DOHH2 (cell line): ENCODE measurements at regions not wholly inside any gene's neighbourhood (a gene's known extent, or its start where the extent isn't known, plus 50 kb on each side); places are given as distances from the start of the nearest gene placed in this dataset.

Experiments used
- H3F3A ChIP-seq: fragments of 200-600 bp; sonication (generic), shearing (Covaris generic); 2 replicates; pipeline ENCODE4 v1.6.0; 2016; ENCODE audit warnings: antibody characterized with exemption, mild to moderate bottlenecking; ENCODE audit not compliant: control insufficient read depth, insufficient read depth
- H3K27ac ChIP-seq: fragments of 200-600 bp; sonication (generic); 2 replicates; pipeline ENCODE4 v1.5.1; 2014; ENCODE audit warnings: low read depth, mild to moderate bottlenecking, low read length, moderate library complexity
- H3K27me3 ChIP-seq: fragments of 200-600 bp; sonication (generic); 2 replicates; pipeline ENCODE4 v1.6.1; 2014; ENCODE audit warnings: mild to moderate bottlenecking, low read length, mixed read lengths; ENCODE audit not compliant: control insufficient read depth
- H3K36me3 ChIP-seq: fragments of 200-600 bp; sonication (generic); 2 replicates; pipeline ENCODE4 v1.6.1; 2014; ENCODE audit warnings: mild to moderate bottlenecking, low read length, moderate library complexity, mixed read lengths; ENCODE audit not compliant: control insufficient read depth
- H3K4me1 ChIP-seq: fragments of 200-600 bp; sonication (generic); 2 replicates; pipeline ENCODE4 v1.6.1; 2014; ENCODE audit warnings: mild to moderate bottlenecking, low read length, mixed read lengths; ENCODE audit not compliant: control insufficient read depth
- H3K4me2 ChIP-seq: fragments of 200-600 bp; sonication (generic); 2 replicates; pipeline ENCODE4 v1.6.0; 2014; ENCODE audit warnings: mild to moderate bottlenecking, low read length, moderate library complexity
- H3K4me3 ChIP-seq: fragments of 200-600 bp; sonication (generic); 2 replicates; pipeline ENCODE4 v1.5.1; 2014; ENCODE audit warnings: mild to moderate bottlenecking, low read length, mixed read lengths
- H3K79me2 ChIP-seq: fragments of 200-600 bp; sonication (generic); 2 replicates; pipeline ENCODE4 v1.6.1; 2014; ENCODE audit warnings: mild to moderate bottlenecking, low read length, mixed read lengths; ENCODE audit not compliant: control insufficient read depth
- H3K9me2 ChIP-seq: fragments of 200-600 bp; sonication (generic); replicated peaks from 2 replicates; pipeline ENCODE4 v1.6.1; 2014; ENCODE audit warnings: mild to moderate bottlenecking, low read length, mixed read lengths; ENCODE audit not compliant: control insufficient read depth
- H3K9me3 ChIP-seq: fragments of 200-600 bp; sonication (generic); 2 replicates; pipeline ENCODE4 v1.6.1; 2014; ENCODE audit warnings: antibody characterized with exemption, low read length, mixed read lengths; ENCODE audit not compliant: control insufficient read depth, insufficient read depth
- H4K20me1 ChIP-seq: fragments of 200-600 bp; sonication (generic); 2 replicates; pipeline ENCODE4 v1.6.0; 2014; ENCODE audit warnings: low read depth, mild to moderate bottlenecking, antibody characterized with exemption, low read length, moderate library complexity; ENCODE audit not compliant: control insufficient read depth, insufficient read depth
- CTCF ChIP-seq: fragments of 200-600 bp; sonication (generic); IDR thresholded peaks from one replicate; pipeline ENCODE4 v1.5.1; 2014; ENCODE audit warnings: antibody characterized with exemption, mild to moderate bottlenecking, low read depth, low read length; ENCODE audit not compliant: poor library complexity, severe bottlenecking
- EZH2phosphoT487 ChIP-seq: fragments of 200-600 bp; sonication (generic); IDR thresholded peaks from 2 replicates; pipeline ENCODE4 v1.6.1; 2017; ENCODE audit warnings: borderline replicate concordance, mild to moderate bottlenecking, antibody characterized with exemption, low read length, moderate library complexity, mixed read lengths

- no peak overlapping the region for H3K4me2 ChIP-seq
- no peaks in the 10 kb centered on the region; the same call in 1 of the 2 replicates for H3K27me3 ChIP-seq
- H3K9me3 ChIP-seq, result no peaks in the 10 kb centered on the region
- TF ChIP-seq EZH2phosphoT487 (no peak), CTCF (no peak)
- H3K9me2 ChIP-seq, result no peaks in the 10 kb centered on the region; the same call in 1 of the 2 replicates
- H3K79me2 ChIP-seq, result no peaks in the 10 kb centered on the region
- no peaks in the 10 kb centered on the region for H4K20me1 ChIP-seq
- H3K27ac ChIP-seq, result no peak overlapping the region
- H3F3A ChIP-seq, result no peaks in the 10 kb centered on the region
- H3K4me1 ChIP-seq, result no peaks in the 10 kb centered on the region
- no peak overlapping the region for H3K4me3 ChIP-seq
- H3K36me3 ChIP-seq, result no peaks in the 10 kb centered on the region
Observed at GRCh38 chr2:126222278-126222677, 433.7 kb upstream of the GYPC start.

DNA sequence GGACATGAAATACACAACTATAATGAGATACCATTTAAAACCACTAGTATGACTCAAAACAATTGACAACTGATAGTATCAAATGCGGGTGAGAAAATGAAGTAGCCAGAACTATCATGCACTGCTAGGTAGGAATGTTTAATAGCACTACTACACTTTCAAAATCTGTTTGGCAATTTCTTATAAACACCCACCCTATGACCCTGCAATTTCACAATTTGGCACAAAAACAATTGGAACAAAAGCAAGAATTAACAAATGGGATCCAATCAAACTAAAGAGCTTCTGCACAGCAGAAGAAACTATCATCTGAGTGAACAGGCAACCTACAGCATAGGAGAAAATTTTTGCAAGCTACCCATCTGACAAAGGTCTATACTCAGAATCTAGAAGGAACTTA is 431.2 kb upstream of the GYPC start:
- H4K20me1 ChIP-seq, result no peaks in the 10 kb centered on the region
- no peaks in the 10 kb centered on the region for H3K9me3 ChIP-seq
- H3K4me2 ChIP-seq, result no peak overlapping the region
- H3K36me3 ChIP-seq, result no peaks in the 10 kb centered on the region
- TF ChIP-seq CTCF (no peak), EZH2phosphoT487 (no peak)
- H3F3A ChIP-seq, result no peaks in the 10 kb centered on the region
- no peaks in the 10 kb centered on the region for H3K4me1 ChIP-seq
- no peak overlapping the region for H3K27ac ChIP-seq
- H3K4me3 ChIP-seq, result no peak overlapping the region
- no peaks in the 10 kb centered on the region; the same call in 1 of the 2 replicates for H3K27me3 ChIP-seq
- no peaks in the 10 kb centered on the region for H3K79me2 ChIP-seq
- H3K9me2 ChIP-seq, result no peaks in the 10 kb centered on the region; the same call in 1 of the 2 replicates

DNA sequence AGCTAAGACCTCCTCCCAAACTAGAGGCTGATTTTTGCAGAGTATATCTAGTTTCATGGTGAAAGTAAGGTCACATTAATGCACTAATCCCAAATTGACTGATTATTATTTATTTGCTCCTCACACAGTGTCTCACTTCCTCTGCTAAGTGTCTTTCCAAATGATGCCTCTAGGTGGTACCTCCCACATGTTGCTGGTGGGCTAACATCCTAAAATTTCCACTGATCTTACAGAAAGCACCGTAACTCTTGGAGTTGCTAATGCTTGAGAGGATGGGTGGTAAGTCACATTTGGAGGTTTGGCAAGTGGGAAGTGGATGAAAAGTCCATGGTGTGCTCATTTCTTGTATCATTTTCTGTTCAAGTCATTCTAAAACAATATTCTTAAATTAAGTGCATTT is 428.7 kb upstream of the GYPC start:
- H4K20me1 ChIP-seq, result no peaks in the 10 kb centered on the region
- H3K4me2 ChIP-seq, result no peak overlapping the region
- H3K36me3 ChIP-seq, result no peaks in the 10 kb centered on the region
- H3K9me3 ChIP-seq, result no peaks in the 10 kb centered on the region
- H3K27me3 ChIP-seq, result no peaks in the 10 kb centered on the region; the same call in 1 of the 2 replicates
- no peak overlapping the region for H3K4me3 ChIP-seq
- H3F3A ChIP-seq, result no peaks in the 10 kb centered on the region
- H3K27ac ChIP-seq, result no peak overlapping the region
- no peaks in the 10 kb centered on the region for H3K79me2 ChIP-seq
- TF ChIP-seq EZH2phosphoT487 (no peak), CTCF (peak; percentile 52)
- H3K4me1 ChIP-seq, result no peaks in the 10 kb centered on the region
- no peaks in the 10 kb centered on the region for H3K9me2 ChIP-seq

DNA sequence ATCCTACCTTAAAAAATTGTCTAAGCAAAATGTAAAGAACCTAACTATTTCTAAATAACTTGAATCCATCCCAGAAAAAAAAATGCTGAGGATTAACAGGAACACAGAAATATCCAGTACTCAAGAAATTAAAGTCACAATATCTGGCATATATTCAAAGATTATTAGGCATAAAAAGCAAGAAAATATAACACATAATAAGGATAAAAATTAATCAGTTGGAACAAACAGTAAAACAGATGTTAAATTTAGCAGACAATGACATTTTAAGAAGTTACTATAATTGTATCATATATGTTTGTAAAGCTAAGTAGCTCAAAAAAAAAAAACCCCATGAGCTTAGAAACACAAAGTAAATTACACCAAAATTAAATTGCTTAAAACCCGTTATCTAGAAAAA is 427.4 kb upstream of the GYPC start:
- no peaks in the 10 kb centered on the region for H3K9me3 ChIP-seq
- TF ChIP-seq CTCF (no peak), EZH2phosphoT487 (no peak)
- H3K4me2 ChIP-seq, result no peak overlapping the region
- H3K36me3 ChIP-seq, result no peaks in the 10 kb centered on the region
- H3K4me3 ChIP-seq, result no peak overlapping the region
- no peaks in the 10 kb centered on the region for H3K9me2 ChIP-seq
- no peaks in the 10 kb centered on the region for H3K4me1 ChIP-seq
- H4K20me1 ChIP-seq, result no peaks in the 10 kb centered on the region
- H3K27me3 ChIP-seq, result no peaks in the 10 kb centered on the region; the same call in 1 of the 2 replicates
- H3F3A ChIP-seq, result no peaks in the 10 kb centered on the region
- no peaks in the 10 kb centered on the region for H3K79me2 ChIP-seq
- H3K27ac ChIP-seq, result no peak overlapping the region
